Uterus (tissue), 2 donors: ENCODE measurements at regions not wholly inside any gene's neighbourhood (a gene's known extent, or its start where the extent isn't known, plus 50 kb on each side); places are given as distances from the start of the nearest gene placed in this dataset.

ENCODE experiments used
- CTCF ChIP-seq, 4 experiments: fragments of 200-600 bp in 2 of 4; fragments of 450-650 bp in 2 of 4; sonication (generic) in 2 of 4; IDR thresholded peaks; one replicate each; pipeline ENCODE4 v1.5.1; 2016 to 2019; ENCODE audit warnings: antibody characterized with exemption in 4 of 4, mild to moderate bottlenecking in 2 of 4, moderate library complexity in 1 of 4
- POLR2A ChIP-seq, 2 donors: fragments of 450-650 bp; IDR thresholded peaks; one replicate each; pipeline ENCODE4 v1.6.1; 2016; ENCODE audit warnings: antibody characterized with exemption in 2 of 2, mild to moderate bottlenecking in 1 of 2, moderate library complexity in 1 of 2

- TF ChIP-seq POLR2A (IDR thresholded peaks at IDR 0.05) (no peak), CTCF (IDR thresholded peaks at IDR 0.05) (no peak)
Measured at GRCh38 chr3:148008591-148008990, 599.4 kb downstream of the ZIC1 start.
